ENCODE measurements at regions not wholly inside any gene's neighbourhood (a gene's known extent, or its start where the extent isn't known, plus 50 kb on each side); places are given as distances from the start of the nearest gene placed in this dataset.

- H3K36me3 ChIP-seq (ENCODE audit: insufficient read depth, low read length) = no peaks in the 10 kb centered on the region
- peaks cover 2% of the 10 kb centered on the region for H3K4me1 ChIP-seq (ENCODE audit: insufficient read depth, low read length)
- H3K9ac ChIP-seq (ENCODE audit: low read length) = no peak overlapping the region
- no peaks in the 10 kb centered on the region for H3K27me3 ChIP-seq (ENCODE audit: control insufficient read depth in 1 of 2, insufficient read depth in 2 of 2, low read length in 2 of 2)
- no peak overlapping the region for H3K27ac ChIP-seq (ENCODE audit: low read depth, low read length)
- no peak overlapping the region for H3K4me3 ChIP-seq (ENCODE audit: low read depth in 1 of 2, low read length in 2 of 2)
- no peaks in the 10 kb centered on the region for H3K9me3 ChIP-seq (ENCODE audit: low read length)
Observed at GRCh38 chr12:25783566-25783965, 174.9 kb upstream of the RASSF8 start.

- Histone ChIP-seq H3K4me1 (ENCODE audit: insufficient read depth, low read length) (peaks cover 12% of the 10 kb centered on the region), H3K9ac (ENCODE audit: low read length) (no peak overlapping the region), H3K36me3 (ENCODE audit: insufficient read depth, low read length) (no peaks in the 10 kb centered on the region), H3K4me3 (ENCODE audit: low read depth in 1 of 2, low read length in 2 of 2) (no peak overlapping the region), H3K27ac (ENCODE audit: low read depth, low read length) (no peak overlapping the region), H3K27me3 (ENCODE audit: control insufficient read depth in 1 of 2, insufficient read depth in 2 of 2, low read length in 2 of 2) (no peaks in the 10 kb centered on the region), H3K9me3 (ENCODE audit: low read length) (no peaks in the 10 kb centered on the region)
Observed at GRCh38 chr12:25784669-25785068, 173.8 kb upstream of the RASSF8 start.

GRCh38 chr12:25785134-25785533, 173.3 kb upstream of the RASSF8 start:
- no peak overlapping the region for H3K9ac ChIP-seq (ENCODE audit: low read length)
- no peak overlapping the region for H3K27ac ChIP-seq (ENCODE audit: low read depth, low read length)
- peaks cover 12% of the 10 kb centered on the region for H3K4me1 ChIP-seq (ENCODE audit: insufficient read depth, low read length)
- no peaks in the 10 kb centered on the region for H3K27me3 ChIP-seq (ENCODE audit: control insufficient read depth in 1 of 2, insufficient read depth in 2 of 2, low read length in 2 of 2)
- no peak overlapping the region for H3K4me3 ChIP-seq (ENCODE audit: low read depth in 1 of 2, low read length in 2 of 2)
- no peaks in the 10 kb centered on the region for H3K36me3 ChIP-seq (ENCODE audit: insufficient read depth, low read length)
- no peaks in the 10 kb centered on the region for H3K9me3 ChIP-seq (ENCODE audit: low read length)

GRCh38 chr12:25787701-25788100, 170.8 kb upstream of the RASSF8 start:
- Histone ChIP-seq H3K4me1 (ENCODE audit: insufficient read depth, low read length) (peaks cover 12% of the 10 kb centered on the region), H3K36me3 (ENCODE audit: insufficient read depth, low read length) (no peaks in the 10 kb centered on the region), H3K9ac (ENCODE audit: low read length) (no peak overlapping the region), H3K27me3 (ENCODE audit: control insufficient read depth in 1 of 2, insufficient read depth in 2 of 2, low read length in 2 of 2) (no peaks in the 10 kb centered on the region), H3K4me3 (ENCODE audit: low read depth in 1 of 2, low read length in 2 of 2) (no peak overlapping the region), H3K9me3 (ENCODE audit: low read length) (no peaks in the 10 kb centered on the region), H3K27ac (ENCODE audit: low read depth, low read length) (no peak overlapping the region)

- H3K36me3 ChIP-seq (ENCODE audit: insufficient read depth, low read length) = no peaks in the 10 kb centered on the region
- no peak overlapping the region for H3K27ac ChIP-seq (ENCODE audit: low read depth, low read length)
- H3K27me3 ChIP-seq (ENCODE audit: control insufficient read depth in 1 of 2, insufficient read depth in 2 of 2, low read length in 2 of 2) = no peaks in the 10 kb centered on the region
- no peak overlapping the region for H3K9ac ChIP-seq (ENCODE audit: low read length)
- peaks cover 12% of the 10 kb centered on the region for H3K4me1 ChIP-seq (ENCODE audit: insufficient read depth, low read length)
- no peak overlapping the region for H3K4me3 ChIP-seq (ENCODE audit: low read depth in 1 of 2, low read length in 2 of 2)
- H3K9me3 ChIP-seq (ENCODE audit: low read length) = no peaks in the 10 kb centered on the region
Observed at GRCh38 chr12:25788707-25789442, 169.6 kb upstream of the RASSF8 start.

- Histone ChIP-seq H3K9me3 (ENCODE audit: low read length) (no peaks in the 10 kb centered on the region), H3K36me3 (ENCODE audit: insufficient read depth, low read length) (no peaks in the 10 kb centered on the region), H3K9ac (ENCODE audit: low read length) (no peak overlapping the region), H3K4me3 (ENCODE audit: low read depth in 1 of 2, low read length in 2 of 2) (no peak overlapping the region), H3K4me1 (ENCODE audit: insufficient read depth, low read length) (peaks cover 12% of the 10 kb centered on the region), H3K27ac (ENCODE audit: low read depth, low read length) (no peak overlapping the region), H3K27me3 (ENCODE audit: control insufficient read depth in 1 of 2, insufficient read depth in 2 of 2, low read length in 2 of 2) (no peaks in the 10 kb centered on the region)
Observed at GRCh38 chr12:25789541-25789944, 168.9 kb upstream of the RASSF8 start.

- peaks cover 12% of the 10 kb centered on the region for H3K4me1 ChIP-seq (ENCODE audit: insufficient read depth, low read length)
- no peak overlapping the region for H3K9ac ChIP-seq (ENCODE audit: low read length)
- no peaks in the 10 kb centered on the region for H3K27me3 ChIP-seq (ENCODE audit: control insufficient read depth in 1 of 2, insufficient read depth in 2 of 2, low read length in 2 of 2)
- no peak overlapping the region for H3K4me3 ChIP-seq (ENCODE audit: low read depth in 1 of 2, low read length in 2 of 2)
- no peaks in the 10 kb centered on the region for H3K36me3 ChIP-seq (ENCODE audit: insufficient read depth, low read length)
- H3K27ac ChIP-seq (ENCODE audit: low read depth, low read length) = no peak overlapping the region
- no peaks in the 10 kb centered on the region for H3K9me3 ChIP-seq (ENCODE audit: low read length)
Observed at GRCh38 chr12:25792031-25792430, 166.5 kb upstream of the RASSF8 start.

- H3K4me1 ChIP-seq (ENCODE audit: insufficient read depth, low read length) = peaks cover 12% of the 10 kb centered on the region
- H3K27ac ChIP-seq (ENCODE audit: low read depth, low read length) = no peak overlapping the region
- H3K27me3 ChIP-seq (ENCODE audit: control insufficient read depth in 1 of 2, insufficient read depth in 2 of 2, low read length in 2 of 2) = no peaks in the 10 kb centered on the region
- H3K9me3 ChIP-seq (ENCODE audit: low read length) = no peaks in the 10 kb centered on the region
- no peak overlapping the region for H3K9ac ChIP-seq (ENCODE audit: low read length)
- no peaks in the 10 kb centered on the region for H3K36me3 ChIP-seq (ENCODE audit: insufficient read depth, low read length)
- no peak overlapping the region for H3K4me3 ChIP-seq (ENCODE audit: low read depth in 1 of 2, low read length in 2 of 2)
Observed at GRCh38 chr12:25793196-25793595, 165.3 kb upstream of the RASSF8 start.

- Histone ChIP-seq H3K27me3 (ENCODE audit: control insufficient read depth in 1 of 2, insufficient read depth in 2 of 2, low read length in 2 of 2) (no peaks in the 10 kb centered on the region), H3K27ac (ENCODE audit: low read depth, low read length) (no peak overlapping the region), H3K4me1 (ENCODE audit: insufficient read depth, low read length) (no peaks in the 10 kb centered on the region), H3K4me3 (ENCODE audit: low read depth in 1 of 2, low read length in 2 of 2) (no peak overlapping the region), H3K9me3 (ENCODE audit: low read length) (no peaks in the 10 kb centered on the region), H3K36me3 (ENCODE audit: insufficient read depth, low read length) (no peaks in the 10 kb centered on the region), H3K9ac (ENCODE audit: low read length) (no peak overlapping the region)
Observed at GRCh38 chr12:25794571-25794970, 163.9 kb upstream of the RASSF8 start.

- Histone ChIP-seq H3K9me3 (ENCODE audit: low read length) (no peaks in the 10 kb centered on the region), H3K27me3 (ENCODE audit: control insufficient read depth in 1 of 2, insufficient read depth in 2 of 2, low read length in 2 of 2) (no peaks in the 10 kb centered on the region), H3K36me3 (ENCODE audit: insufficient read depth, low read length) (no peaks in the 10 kb centered on the region), H3K9ac (ENCODE audit: low read length) (no peak overlapping the region), H3K4me3 (ENCODE audit: low read depth in 1 of 2, low read length in 2 of 2) (no peak overlapping the region), H3K4me1 (ENCODE audit: insufficient read depth, low read length) (peaks cover 5% of the 10 kb centered on the region), H3K27ac (ENCODE audit: low read depth, low read length) (no peak overlapping the region)
Observed at GRCh38 chr12:25796523-25797000, 161.9 kb upstream of the RASSF8 start.

- no peaks in the 10 kb centered on the region for H3K9me3 ChIP-seq (ENCODE audit: low read length)
- H3K36me3 ChIP-seq (ENCODE audit: insufficient read depth, low read length) = no peaks in the 10 kb centered on the region
Observed at GRCh38 chr12:25797386-25797785, 161.1 kb upstream of the RASSF8 start.

GRCh38 chr12:25797949-25798348, 160.5 kb upstream of the RASSF8 start:
- H3K9me3 ChIP-seq (ENCODE audit: low read length) = no peaks in the 10 kb centered on the region
- H3K4me3 ChIP-seq (ENCODE audit: low read depth in 1 of 2, low read length in 2 of 2) = no peak overlapping the region
- no peak overlapping the region for H3K27ac ChIP-seq (ENCODE audit: low read depth, low read length)
- H3K9ac ChIP-seq (ENCODE audit: low read length) = no peak overlapping the region
- no peaks in the 10 kb centered on the region for H3K27me3 ChIP-seq (ENCODE audit: control insufficient read depth in 1 of 2, insufficient read depth in 2 of 2, low read length in 2 of 2)
- no peaks in the 10 kb centered on the region for H3K36me3 ChIP-seq (ENCODE audit: insufficient read depth, low read length)
- peaks cover 8% of the 10 kb centered on the region for H3K4me1 ChIP-seq (ENCODE audit: insufficient read depth, low read length)

More at GRCh38 chr12:25797386-25797785, 161.1 kb upstream of the RASSF8 start:
- Histone ChIP-seq H3K27me3 (ENCODE audit: control insufficient read depth in 1 of 2, insufficient read depth in 2 of 2, low read length in 2 of 2) (no peaks in the 10 kb centered on the region), H3K9ac (ENCODE audit: low read length) (no peak overlapping the region), H3K4me1 (ENCODE audit: insufficient read depth, low read length) (peaks cover 8% of the 10 kb centered on the region), H3K4me3 (ENCODE audit: low read depth in 1 of 2, low read length in 2 of 2) (no peak overlapping the region), H3K27ac (ENCODE audit: low read depth, low read length) (no peak overlapping the region)

Data from muscle layer of colon (tissue), 2 donors.